SK-MEL-5 (cell line): ENCODE measurements at regions not wholly inside any gene's neighbourhood (a gene's known extent, or its start where the extent isn't known, plus 50 kb on each side); places are given as distances from the start of the nearest gene placed in this dataset.

Experiments used
- DNase-seq: peaks from one replicate; pipeline ENCODE4 v3.0.0-alpha.2; 2016; ENCODE audit warnings: low read depth, low spot score
- in situ Hi-C: cut with HindIII; loops from 2 replicates; pipeline ENCODE4 v1.10.0; 2016; ENCODE audit warnings: low sequenced_read_pairs, high pct_unique_total_duplicates, low pct_unique_long_range_greater_than_20kb

GRCh38 chr7:115125312-115125711 lies 203.4 kb downstream of the MDFIC start:
- in situ Hi-C loops: no loop called here
- no peak for DNase-seq

GRCh38 chr7:115124409-115124939 lies 202.6 kb downstream of the MDFIC start:
- no peak for DNase-seq
- in situ Hi-C loops: no loop called here

GRCh38 chr7:115123441-115123840 lies 201.5 kb downstream of the MDFIC start:
- in situ Hi-C loops: no loop called here
- DNase-seq: no peak

GRCh38 chr7:115122388-115122787 lies 200.5 kb downstream of the MDFIC start:
- no peak for DNase-seq
- in situ Hi-C loops: no loop called here

GRCh38 chr7:115117748-115118147 lies 195.9 kb downstream of the MDFIC start:
- no peak for DNase-seq
- in situ Hi-C loops: no loop called here

GRCh38 chr7:115116773-115117715 lies 195.2 kb downstream of the MDFIC start:
- DNase-seq: no peak
- in situ Hi-C loops: no loop called here

GRCh38 chr7:115113776-115114175 lies 191.9 kb downstream of the MDFIC start:
- in situ Hi-C loops: no loop called here

GRCh38 chr7:115113131-115113530 lies 191.2 kb downstream of the MDFIC start:
- in situ Hi-C loops: no loop called here
- DNase-seq: no peak

More at GRCh38 chr7:115113776-115114175, 191.9 kb downstream of the MDFIC start:
- no peak for DNase-seq

GRCh38 chr7:115110523-115110922 lies 188.6 kb downstream of the MDFIC start:
- in situ Hi-C loops: no loop called here
- DNase-seq: no peak

- no peak for DNase-seq
- in situ Hi-C loops: no loop called here
Observed at GRCh38 chr7:115106316-115106715, 184.4 kb downstream of the MDFIC start.

GRCh38 chr7:115102738-115103137 lies 180.8 kb downstream of the MDFIC start:
- no peak for DNase-seq
- in situ Hi-C loops: no loop called here

- in situ Hi-C loops: no loop called here
- no peak for DNase-seq
Observed at GRCh38 chr7:115101199-115101598, 179.3 kb downstream of the MDFIC start.

GRCh38 chr7:115099906-115100305 lies 178.0 kb downstream of the MDFIC start:
- no peak for DNase-seq
- in situ Hi-C loops: no loop called here

GRCh38 chr7:115097175-115097671 lies 175.3 kb downstream of the MDFIC start:
- DNase-seq: peak; percentile 97
- in situ Hi-C loops: no loop called here

- peak; percentile 52 for DNase-seq
- in situ Hi-C loops: no loop called here
Observed at GRCh38 chr7:115096262-115096661, 174.4 kb downstream of the MDFIC start.

GRCh38 chr7:115094163-115094562 lies 172.3 kb downstream of the MDFIC start:
- in situ Hi-C loops: no loop called here
- no peak for DNase-seq

GRCh38 chr7:115088893-115089292 lies 167.0 kb downstream of the MDFIC start:
- DNase-seq: no peak
- in situ Hi-C loops: no loop called here

- peak; percentile 9 for DNase-seq
- in situ Hi-C loops: no loop called here
Observed at GRCh38 chr7:115087437-115087836, 165.5 kb downstream of the MDFIC start.
